ENCODE measurements at regions not wholly inside any gene's neighbourhood (a gene's known extent, or its start where the extent isn't known, plus 50 kb on each side); places are given as distances from the start of the nearest gene placed in this dataset.

GRCh38 chr2:42906557-42907411 lies 114.4 kb upstream of the HAAO start:
- H3K9me3 ChIP-seq (ENCODE audit: low read depth, low read length): no peaks in the 10 kb centered on the region
- H3K36me3 ChIP-seq (ENCODE audit: insufficient read depth, low read length): no peaks in the 10 kb centered on the region
- no peak overlapping the region for H3K9ac ChIP-seq (ENCODE audit: insufficient read length)
- no peak overlapping the region; the same call in 1 of the 2 replicates for H3K27ac ChIP-seq
- DNase-seq (ENCODE audit: low read depth, low spot score): no peak
- peak overlapping the region; percentile 35; the same call in 1 of the 2 replicates for H3K4me3 ChIP-seq
- TF ChIP-seq FOXP2 (optimal IDR thresholded peaks at IDR 0.05; ENCODE audit: control extremely low read depth, extremely low read length, insufficient read depth) (no peak), POLR2AphosphoS5 (IDR thresholded peaks at IDR 0.05; ENCODE audit: borderline replicate concordance, low read depth, low read length) (no peak), EZH2 (IDR thresholded peaks at IDR 0.05) (no peak)

GRCh38 chr2:42906111-42906556 lies 113.8 kb upstream of the HAAO start:
- Histone ChIP-seq H3K27ac (no peak overlapping the region), H3K36me3 (ENCODE audit: insufficient read depth, low read length) (no peaks in the 10 kb centered on the region), H3K9me3 (ENCODE audit: low read depth, low read length) (no peaks in the 10 kb centered on the region), H3K9ac (ENCODE audit: insufficient read length) (no peak overlapping the region), H3K4me3 (peak overlapping the region; percentile 35; the same call in 1 of the 2 replicates)
- TF ChIP-seq FOXP2 (optimal IDR thresholded peaks at IDR 0.05; ENCODE audit: control extremely low read depth, extremely low read length, insufficient read depth) (no peak), POLR2AphosphoS5 (IDR thresholded peaks at IDR 0.05; ENCODE audit: borderline replicate concordance, low read depth, low read length) (no peak)
- DNase-seq (ENCODE audit: low read depth, low spot score): no peak

GRCh38 chr2:42905341-42906110 lies 113.1 kb upstream of the HAAO start:
- no peaks in the 10 kb centered on the region for H3K36me3 ChIP-seq (ENCODE audit: insufficient read depth, low read length)
- H3K4me3 ChIP-seq: peak overlapping the region; percentile 35; the same call in 1 of the 2 replicates
- H3K9me3 ChIP-seq (ENCODE audit: low read depth, low read length): no peaks in the 10 kb centered on the region
- DNase-seq (ENCODE audit: low read depth, low spot score): no peak
- TF ChIP-seq FOXP2 (optimal IDR thresholded peaks at IDR 0.05; ENCODE audit: control extremely low read depth, extremely low read length, insufficient read depth): no peak
- no peak for TF ChIP-seq EZH2 (IDR thresholded peaks at IDR 0.05)
- no peak for TF ChIP-seq POLR2AphosphoS5 (IDR thresholded peaks at IDR 0.05; ENCODE audit: borderline replicate concordance, low read depth, low read length)
- H3K9ac ChIP-seq (ENCODE audit: insufficient read length): no peak overlapping the region
- H3K27ac ChIP-seq: no peak overlapping the region

- TF ChIP-seq EZH2 (IDR thresholded peaks at IDR 0.05) (no peak), FOXP2 (optimal IDR thresholded peaks at IDR 0.05; ENCODE audit: control extremely low read depth, extremely low read length, insufficient read depth) (no peak), POLR2AphosphoS5 (IDR thresholded peaks at IDR 0.05; ENCODE audit: borderline replicate concordance, low read depth, low read length) (no peak)
- no peak for DNase-seq (ENCODE audit: low read depth, low spot score)
Observed at GRCh38 chr2:42904576-42904876, 112.1 kb upstream of the HAAO start.

GRCh38 chr2:42903821-42904575 lies 111.6 kb upstream of the HAAO start:
- no peaks in the 10 kb centered on the region for H3K9me3 ChIP-seq (ENCODE audit: low read depth, low read length)
- TF ChIP-seq POLR2AphosphoS5 (IDR thresholded peaks at IDR 0.05; ENCODE audit: borderline replicate concordance, low read depth, low read length) (no peak), FOXP2 (optimal IDR thresholded peaks at IDR 0.05; ENCODE audit: control extremely low read depth, extremely low read length, insufficient read depth) (no peak), EZH2 (IDR thresholded peaks at IDR 0.05) (no peak)
- H3K9ac ChIP-seq (ENCODE audit: insufficient read length): no peak overlapping the region
- no peak for DNase-seq (ENCODE audit: low read depth, low spot score)
- no peaks in the 10 kb centered on the region for H3K36me3 ChIP-seq (ENCODE audit: insufficient read depth, low read length)
- H3K27ac ChIP-seq: no peak overlapping the region
- H3K4me3 ChIP-seq: peak overlapping the region; percentile 12; the same call in 1 of the 2 replicates

More at GRCh38 chr2:42904576-42904876, 112.1 kb upstream of the HAAO start:
- Histone ChIP-seq H3K9ac (ENCODE audit: insufficient read length) (no peak overlapping the region), H3K9me3 (ENCODE audit: low read depth, low read length) (no peaks in the 10 kb centered on the region), H3K36me3 (ENCODE audit: insufficient read depth, low read length) (no peaks in the 10 kb centered on the region), H3K27ac (no peak overlapping the region), H3K4me3 (no peak overlapping the region)

GRCh38 chr2:42902939-42903709 lies 110.7 kb upstream of the HAAO start:
- TF ChIP-seq POLR2AphosphoS5 (IDR thresholded peaks at IDR 0.05; ENCODE audit: borderline replicate concordance, low read depth, low read length): no peak
- TF ChIP-seq EZH2 (IDR thresholded peaks at IDR 0.05): no peak
- no peak overlapping the region for H3K9ac ChIP-seq (ENCODE audit: insufficient read length)
- H3K36me3 ChIP-seq (ENCODE audit: insufficient read depth, low read length): no peaks in the 10 kb centered on the region
- no peak overlapping the region; the same call in 1 of the 2 replicates for H3K4me3 ChIP-seq
- no peaks in the 10 kb centered on the region for H3K9me3 ChIP-seq (ENCODE audit: low read depth, low read length)
- no peak for DNase-seq (ENCODE audit: low read depth, low spot score)
- H3K27ac ChIP-seq: no peak overlapping the region

GRCh38 chr2:42901076-42901640 lies 108.8 kb upstream of the HAAO start:
- H3K9me3 ChIP-seq (ENCODE audit: low read depth, low read length): no peaks in the 10 kb centered on the region
- TF ChIP-seq EZH2 (IDR thresholded peaks at IDR 0.05): no peak
- TF ChIP-seq FOXP2 (optimal IDR thresholded peaks at IDR 0.05; ENCODE audit: control extremely low read depth, extremely low read length, insufficient read depth): no peak
- no peak for TF ChIP-seq POLR2AphosphoS5 (IDR thresholded peaks at IDR 0.05; ENCODE audit: borderline replicate concordance, low read depth, low read length)
- H3K4me3 ChIP-seq: no peak overlapping the region
- no peak for DNase-seq (ENCODE audit: low read depth, low spot score)
- H3K27ac ChIP-seq: no peak overlapping the region
- H3K9ac ChIP-seq (ENCODE audit: insufficient read length): no peak overlapping the region
- no peaks in the 10 kb centered on the region for H3K36me3 ChIP-seq (ENCODE audit: insufficient read depth, low read length)

Data from SK-N-MC (cell line).